ENCODE measurements at regions not wholly inside any gene's neighbourhood (a gene's known extent, or its start where the extent isn't known, plus 50 kb on each side); places are given as distances from the start of the nearest gene placed in this dataset.
"Not testable (repeated sequence)": the region's sequence is repeated elsewhere in the genome, so short reads cannot be mapped to it uniquely, and the experiment has no call there.

DNA sequence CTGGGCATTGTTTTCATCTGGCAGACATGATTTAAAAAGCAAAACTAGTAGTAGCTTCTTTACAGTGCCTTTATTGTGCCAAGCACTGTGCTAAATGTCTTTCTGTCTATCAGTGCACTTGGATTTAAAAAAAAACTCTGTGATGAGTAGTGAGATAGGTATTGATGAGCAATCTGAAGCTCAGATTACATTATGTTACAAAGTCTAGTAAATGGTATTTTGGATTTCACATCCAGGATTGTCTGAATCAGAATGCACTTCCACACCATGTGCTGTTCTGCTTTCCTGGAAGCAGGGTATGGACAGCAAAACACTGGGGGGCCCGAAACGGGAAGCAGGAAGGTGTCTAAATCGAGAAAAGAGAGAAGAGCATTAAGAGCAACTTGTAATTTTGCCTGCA is 103.4 kb upstream of the CCN2 start:
- DNase-seq = no peak

DNA sequence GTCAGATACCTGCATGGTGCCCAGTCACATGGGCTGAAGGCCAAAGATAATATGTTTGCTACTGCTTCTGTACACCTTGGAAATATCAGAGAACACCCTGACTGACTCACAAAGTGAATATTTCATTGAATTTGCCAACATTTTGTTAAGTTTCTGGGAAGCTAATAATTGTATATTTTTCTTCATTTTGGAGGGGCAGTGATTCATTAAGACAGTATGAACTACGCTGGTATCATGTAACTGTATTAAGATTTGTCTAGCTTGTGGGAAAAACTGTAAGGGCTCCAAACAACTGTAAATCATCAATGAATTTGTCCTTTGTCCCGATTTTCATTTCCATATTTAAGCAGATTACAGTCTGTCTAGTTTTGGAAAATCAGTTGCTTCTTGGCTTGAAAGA is 102.3 kb upstream of the CCN2 start:
- DNase-seq = no peak

DNA sequence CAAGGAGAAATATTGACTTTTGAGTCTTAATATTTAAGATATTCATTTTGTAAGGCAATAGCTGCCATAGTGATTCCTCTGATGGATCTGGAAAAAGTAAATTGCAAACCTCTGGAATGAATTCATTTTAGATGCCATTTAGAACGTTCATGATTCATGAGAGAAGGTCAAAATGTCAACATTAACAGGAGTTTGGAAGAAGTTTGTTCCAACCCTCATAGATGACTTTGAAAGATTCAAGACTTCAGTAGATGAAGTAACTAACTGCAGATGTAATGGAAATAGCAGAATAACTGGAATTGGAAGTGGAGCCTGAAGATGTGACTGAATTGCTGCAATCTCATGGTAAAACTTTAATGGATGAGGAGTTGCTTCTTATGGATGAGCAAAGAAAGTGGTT is 100.9 kb upstream of the CCN2 start:
- DNase-seq = no peak

DNA sequence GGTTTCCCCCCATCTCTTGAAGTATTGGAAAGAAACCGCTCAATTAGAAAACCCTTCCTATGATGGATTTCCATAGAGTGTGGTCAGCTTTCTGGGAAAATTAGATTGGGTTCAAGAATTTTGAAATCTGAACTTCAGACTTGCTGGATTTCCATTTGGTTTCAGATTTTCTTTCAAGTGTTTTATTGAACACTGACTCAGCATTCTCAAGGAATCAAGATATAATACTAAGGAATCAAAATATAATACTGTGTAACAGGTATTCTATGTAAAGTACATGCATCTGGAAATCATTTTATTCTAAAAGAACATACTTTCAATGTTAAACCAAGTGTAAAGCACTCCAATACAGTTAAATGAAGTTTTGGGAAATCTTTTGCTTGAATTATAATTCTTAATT is 94.7 kb upstream of the CCN2 start:
- DNase-seq = no peak

DNA sequence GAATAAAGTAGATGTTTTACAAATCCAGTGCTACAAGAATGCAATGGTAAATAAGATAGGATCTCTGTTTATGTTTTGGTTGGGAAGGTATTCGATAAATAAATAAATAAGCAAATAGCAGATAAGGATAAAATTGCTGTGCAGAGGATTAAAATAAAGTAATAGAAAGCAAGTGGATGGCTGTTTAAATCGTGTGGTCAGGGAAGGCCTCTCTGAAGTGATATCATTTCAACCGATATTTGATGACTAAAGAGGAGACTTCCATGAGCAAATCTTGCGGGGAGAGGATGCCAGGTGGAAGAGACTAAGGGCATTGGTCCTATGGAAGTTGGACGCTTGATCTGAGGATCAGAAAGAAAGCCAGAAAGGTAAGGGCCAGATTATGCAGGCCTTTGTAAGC is 92.0 kb upstream of the CCN2 start:
- DNase-seq = no peak

DNA sequence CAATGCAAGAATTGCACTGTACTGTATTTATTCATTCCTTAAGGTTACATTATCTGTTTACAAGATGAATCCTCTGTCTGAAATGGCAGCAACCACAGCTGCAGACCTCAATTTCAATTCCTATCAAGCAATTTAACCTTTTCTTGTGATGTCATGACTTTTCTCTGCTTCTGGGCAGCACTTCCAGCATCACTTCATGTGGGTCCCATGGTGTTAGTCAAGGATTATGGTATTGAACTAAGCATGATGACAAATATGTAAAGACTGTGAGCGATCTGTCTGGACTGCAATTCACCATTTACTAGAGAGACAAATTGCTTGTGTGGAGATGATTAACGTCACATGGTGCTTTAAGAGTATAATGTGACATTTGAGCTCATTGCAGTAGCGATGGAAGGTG is 90.5 kb upstream of the CCN2 start:
- DNase-seq = no peak

DNA sequence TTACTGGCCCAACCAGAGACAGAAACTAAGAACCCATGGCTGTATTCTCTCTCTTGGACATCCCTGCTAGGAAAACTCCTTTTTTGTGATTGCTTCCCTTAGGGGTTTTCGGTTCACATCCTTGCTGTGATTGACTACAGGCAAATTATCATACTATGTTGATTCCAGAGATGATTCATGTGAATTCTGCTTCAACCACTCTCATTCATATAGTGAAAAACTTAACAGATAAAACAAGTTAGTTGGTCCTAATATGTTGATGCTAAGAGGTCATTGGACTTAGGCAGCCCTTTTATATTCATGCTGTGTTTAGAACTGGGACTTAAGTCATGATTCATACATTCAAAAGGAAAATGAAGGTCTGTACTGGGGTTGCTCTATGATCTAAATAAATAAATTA is 76.9 kb upstream of the CCN2 start:
- no peak for DNase-seq

DNA sequence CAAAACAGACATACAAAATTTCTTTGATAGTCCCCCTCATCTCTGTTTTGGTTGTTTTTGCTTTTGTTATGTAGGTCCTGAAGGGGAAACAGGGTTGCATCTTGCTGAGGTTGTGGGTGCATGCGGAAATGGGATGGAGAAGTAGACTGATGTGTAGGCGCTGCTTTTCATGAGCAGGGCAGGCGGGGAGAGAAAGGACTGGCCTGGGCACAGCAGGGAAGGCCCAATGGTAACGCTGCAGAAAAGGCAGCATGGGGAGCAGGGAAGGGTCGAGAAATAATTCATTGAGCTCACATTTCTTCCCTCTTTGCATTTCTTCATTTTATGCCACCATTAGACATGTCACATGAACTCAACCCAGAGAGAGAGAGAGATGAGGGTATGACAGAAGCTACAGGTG is 74.3 kb upstream of the CCN2 start:
- DNase-seq = no peak

DNA sequence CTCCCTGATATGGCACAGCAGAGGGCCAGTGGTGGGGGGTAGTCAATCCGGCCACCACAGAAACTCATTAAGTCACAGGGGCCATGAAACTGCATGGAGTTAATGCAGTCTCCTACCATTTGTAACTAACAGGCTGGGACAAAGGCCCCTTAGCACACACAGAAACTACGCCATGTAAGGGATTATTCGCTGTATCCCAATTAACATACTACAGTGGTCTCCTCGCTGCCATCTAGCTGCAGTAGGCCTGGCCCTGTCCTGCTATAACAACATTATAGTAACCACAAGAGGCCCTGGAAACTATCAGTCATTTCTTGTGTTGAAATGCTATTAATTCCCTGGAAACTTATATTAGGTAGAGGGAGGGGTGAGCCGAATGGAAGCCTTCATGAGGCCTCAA is 72.3 kb upstream of the CCN2 start:
- DNase-seq = no peak

DNA sequence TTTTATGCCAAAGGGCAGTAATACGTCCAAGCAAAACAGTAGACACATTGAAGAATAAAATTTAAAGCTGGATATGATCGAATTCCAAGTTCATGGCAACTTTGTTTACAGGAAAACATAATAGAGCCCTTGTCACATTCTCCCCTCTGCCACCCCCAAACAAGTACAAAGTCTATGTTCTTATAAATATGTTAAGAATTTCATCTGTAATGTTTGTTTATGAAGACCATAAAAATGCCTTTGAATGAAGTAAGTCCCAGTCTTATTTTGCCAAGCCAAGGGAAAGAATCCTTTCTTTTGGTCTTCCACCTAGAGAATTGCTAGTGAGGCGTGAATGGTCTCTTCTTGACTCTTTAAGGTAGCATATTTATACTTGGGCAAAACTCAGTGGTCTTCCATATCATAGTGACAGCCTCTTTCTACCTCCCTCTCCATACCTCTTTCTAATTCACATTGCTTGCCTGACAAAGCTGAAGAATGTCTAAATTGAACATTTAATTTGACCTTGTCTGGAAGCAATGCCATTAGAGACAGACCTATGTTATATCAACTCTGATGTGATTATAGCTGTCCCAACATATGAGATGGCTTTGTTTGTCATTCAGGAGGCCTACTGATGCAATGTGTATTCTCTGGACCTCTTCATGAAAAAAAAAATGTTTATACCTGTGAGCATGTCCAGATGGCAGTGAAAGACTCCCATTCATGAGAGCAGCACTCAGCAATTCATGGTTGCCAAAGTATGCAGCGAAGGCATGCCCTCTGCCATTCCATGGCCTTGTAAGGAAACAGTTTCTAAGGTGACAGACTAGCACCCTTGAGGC is 70.6 kb upstream of the CCN2 start:
- no peak for DNase-seq

DNA sequence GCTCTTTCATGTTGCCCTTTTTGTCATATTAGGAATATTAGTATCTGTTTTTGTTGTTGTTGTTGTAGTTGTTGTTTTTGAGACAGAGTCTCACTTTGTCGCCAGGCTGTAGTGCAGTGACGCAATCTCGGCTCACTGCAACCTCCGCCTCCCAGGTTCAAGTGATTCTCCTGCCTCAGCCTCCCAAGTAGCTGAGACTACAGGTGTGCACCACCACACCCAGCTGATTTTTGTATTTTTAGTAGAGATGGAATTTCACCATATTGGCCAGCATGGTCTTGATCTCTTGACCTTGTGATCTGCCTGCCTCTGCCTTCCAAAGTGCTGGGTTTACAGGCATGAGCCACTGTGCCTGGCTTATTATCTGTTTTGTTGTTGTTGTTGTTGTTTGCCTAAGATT is 69.7 kb upstream of the CCN2 start:
- not testable (repeated sequence) for DNase-seq

DNA sequence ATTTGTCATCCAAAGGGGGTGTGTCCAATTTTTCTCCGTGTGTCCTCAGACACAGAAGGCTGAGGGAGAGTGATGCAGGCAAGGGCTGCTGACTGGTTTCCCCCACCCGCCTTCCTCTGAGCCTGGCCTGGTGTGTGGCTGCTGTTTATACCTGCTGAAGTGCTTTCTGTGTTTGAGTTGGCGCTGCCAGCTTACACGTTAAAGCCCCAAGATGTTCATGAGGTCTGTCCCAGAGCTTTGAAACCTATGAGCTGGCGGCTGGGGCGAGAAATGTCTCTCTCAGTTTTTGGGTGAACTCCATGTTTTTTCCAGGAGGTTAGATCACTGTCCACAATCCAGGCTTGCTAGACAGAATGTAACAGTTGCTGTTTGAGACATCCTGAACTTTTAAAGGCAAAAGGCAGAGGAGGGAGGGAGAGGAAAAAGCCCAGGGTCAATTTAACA is 69.0 kb upstream of the CCN2 start:
- peak in 3 of 51 donors; percentile 0 to 7 (median 6) for DNase-seq

DNA sequence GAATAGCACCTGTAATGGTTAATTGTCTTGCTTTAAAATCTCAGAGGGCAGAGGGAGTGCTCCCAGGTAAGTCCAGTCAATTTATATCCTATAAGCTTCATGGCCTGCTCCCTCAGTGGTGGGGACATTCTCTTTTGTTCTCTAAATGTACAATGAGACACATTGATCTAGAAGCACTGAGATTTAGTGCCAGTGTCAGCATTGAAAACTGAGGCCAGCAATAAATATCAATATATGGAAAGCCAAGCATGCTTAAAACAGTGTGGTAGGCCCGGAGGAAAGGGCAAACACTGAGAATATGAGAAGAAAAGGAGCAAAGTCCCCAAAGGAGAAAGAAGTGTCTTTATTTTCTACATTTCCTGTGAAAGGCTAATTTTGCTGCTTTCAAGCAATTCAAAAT is 68.4 kb upstream of the CCN2 start:
- no peak for DNase-seq

DNA sequence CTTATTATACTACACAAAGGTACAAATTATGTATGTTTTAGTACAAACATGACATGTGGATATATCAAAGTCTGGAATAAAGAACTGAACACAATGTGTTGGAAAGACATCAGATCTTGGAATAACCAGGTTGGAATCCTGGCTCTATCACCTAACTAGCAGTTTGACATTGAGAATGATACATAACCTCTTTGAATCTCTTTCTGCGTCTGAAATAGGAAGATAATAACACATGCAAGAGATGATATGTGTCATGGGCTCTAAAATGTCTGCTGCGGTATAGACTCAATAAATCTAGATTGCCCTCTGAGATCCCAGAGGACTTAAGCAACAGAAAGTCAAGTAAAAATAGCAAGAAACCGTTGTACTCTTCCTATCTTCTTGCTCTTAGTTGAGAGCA is 66.8 kb upstream of the CCN2 start:
- DNase-seq = no peak

DNA sequence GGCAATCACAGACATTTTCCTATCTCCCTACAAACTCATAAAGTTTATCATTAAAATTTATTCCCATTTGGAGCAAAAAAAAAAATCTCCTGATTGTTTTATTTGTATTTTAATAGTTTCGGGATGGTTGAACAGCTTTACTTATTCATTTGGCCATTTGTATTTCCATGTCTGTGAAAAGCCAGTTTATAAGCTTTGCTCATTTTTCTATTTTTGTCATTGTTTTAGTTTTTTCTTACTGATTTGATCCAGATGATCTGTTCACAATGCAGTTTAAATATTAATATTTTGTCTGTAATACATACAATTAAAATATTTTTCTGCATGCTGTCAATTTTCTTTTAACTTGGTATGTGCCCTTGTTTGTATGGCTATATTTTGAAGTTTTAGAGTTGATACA is 65.2 kb upstream of the CCN2 start:
- DNase-seq = no peak

DNA sequence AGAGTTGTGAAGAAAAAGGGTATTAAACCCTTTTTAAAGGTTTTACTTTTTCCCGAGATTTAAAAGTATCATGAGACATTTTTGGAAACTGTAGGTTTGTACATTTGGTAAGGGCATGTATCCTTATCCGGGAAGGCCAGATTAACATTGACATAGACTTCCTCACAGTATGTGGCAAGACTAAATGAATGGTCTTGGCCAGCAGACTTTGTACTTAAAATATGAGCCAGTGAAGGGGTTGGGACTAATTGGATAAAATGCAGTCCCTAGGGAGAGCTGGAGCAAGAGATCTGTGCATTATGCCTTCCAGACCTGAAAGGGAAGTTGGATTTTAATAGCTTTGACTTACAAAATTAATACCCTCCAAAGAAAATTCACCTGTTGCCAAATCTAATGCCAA is 60.4 kb upstream of the CCN2 start:
- DNase-seq = no peak

DNA sequence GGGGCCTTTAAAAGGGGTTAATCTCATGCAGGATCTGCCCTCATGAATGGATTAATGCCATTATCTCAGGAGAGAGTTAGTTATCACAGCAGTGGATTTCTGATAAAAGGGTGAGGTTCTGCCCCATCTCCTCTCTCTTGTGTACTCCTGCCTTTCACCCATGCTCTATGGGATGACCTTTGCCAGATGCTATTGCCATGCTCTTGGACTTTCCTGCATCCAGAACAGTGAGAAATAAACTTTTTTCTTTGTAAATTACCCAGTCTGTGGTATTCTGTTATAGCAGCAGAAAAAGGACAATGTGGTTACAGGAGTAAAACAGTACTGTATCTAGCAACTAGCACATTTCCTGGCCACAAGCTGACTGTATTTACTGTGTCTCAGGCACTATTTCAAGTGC is 58.0 kb upstream of the CCN2 start:
- no peak for DNase-seq

DNA sequence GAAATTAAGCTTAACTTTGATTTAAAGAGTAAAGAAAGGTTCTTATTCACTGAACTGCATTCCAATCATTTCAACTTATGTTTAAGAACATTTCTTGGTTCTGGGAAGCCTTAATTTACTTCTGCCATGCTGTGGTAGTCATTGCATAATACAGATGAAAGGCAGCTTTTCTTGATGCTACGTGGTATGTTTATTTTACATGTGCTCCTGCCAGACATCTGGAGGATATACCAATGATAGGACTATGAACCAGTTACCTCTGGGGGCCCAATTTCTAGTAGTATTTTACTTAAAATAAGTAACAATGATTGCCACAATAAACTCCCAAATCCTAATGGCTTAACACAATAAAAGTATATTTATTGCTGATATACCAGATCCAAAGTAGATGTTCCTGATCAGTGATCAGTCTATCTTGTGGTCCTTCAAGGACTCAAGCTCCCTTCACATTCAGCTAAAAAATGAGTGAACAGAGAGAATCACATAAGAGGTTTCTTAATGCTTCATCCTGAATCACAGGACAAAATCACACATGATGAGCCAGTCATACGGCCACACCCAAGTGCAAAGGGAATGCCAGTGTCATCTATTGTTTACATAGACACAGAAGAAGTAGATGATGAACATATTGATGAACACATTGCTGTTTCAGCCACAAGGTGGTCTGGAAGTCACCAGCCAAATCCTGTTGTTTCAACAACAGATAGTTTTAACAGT is 56.5 kb upstream of the CCN2 start:
- no peak for DNase-seq

DNA sequence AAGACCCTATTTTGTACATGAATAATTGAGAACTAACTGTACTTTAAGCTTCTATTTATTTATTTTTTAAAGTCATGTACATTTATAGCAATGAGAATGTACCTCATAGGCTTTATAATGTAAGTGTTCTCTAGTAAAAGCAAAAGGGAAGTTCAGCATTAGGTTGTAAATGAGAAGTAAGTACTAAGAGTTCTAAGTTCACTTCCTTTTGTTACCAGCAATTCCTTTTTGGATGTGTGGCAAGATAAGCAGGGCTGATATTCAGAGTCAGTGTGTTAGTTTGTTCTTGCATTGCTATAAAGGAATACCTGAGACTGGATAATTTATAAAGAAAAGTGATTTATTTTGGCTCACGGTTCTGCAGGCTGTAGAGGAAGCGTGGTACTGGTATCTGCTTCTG is 54.0 kb upstream of the CCN2 start:
- no peak for DNase-seq

DNA sequence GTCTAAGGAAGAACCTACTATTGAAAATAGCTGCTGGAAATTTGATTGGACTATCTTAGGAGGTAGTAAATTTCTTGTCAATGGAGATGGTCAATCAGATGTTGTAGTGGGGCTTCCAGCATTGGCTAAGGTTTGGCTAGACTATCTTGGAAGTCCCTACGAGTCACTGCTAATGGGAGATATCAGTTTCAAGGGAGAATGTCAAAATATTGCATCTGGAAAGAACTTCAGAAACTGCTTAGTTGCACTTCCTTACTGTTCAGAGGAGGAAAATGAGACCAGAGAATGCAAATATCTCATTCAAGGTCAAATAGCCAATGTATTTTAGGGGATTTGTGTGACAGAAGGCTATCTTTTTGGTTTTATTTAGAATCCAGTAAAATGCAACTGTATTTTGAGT is 53.5 kb upstream of the CCN2 start:
- no peak for DNase-seq

DNA sequence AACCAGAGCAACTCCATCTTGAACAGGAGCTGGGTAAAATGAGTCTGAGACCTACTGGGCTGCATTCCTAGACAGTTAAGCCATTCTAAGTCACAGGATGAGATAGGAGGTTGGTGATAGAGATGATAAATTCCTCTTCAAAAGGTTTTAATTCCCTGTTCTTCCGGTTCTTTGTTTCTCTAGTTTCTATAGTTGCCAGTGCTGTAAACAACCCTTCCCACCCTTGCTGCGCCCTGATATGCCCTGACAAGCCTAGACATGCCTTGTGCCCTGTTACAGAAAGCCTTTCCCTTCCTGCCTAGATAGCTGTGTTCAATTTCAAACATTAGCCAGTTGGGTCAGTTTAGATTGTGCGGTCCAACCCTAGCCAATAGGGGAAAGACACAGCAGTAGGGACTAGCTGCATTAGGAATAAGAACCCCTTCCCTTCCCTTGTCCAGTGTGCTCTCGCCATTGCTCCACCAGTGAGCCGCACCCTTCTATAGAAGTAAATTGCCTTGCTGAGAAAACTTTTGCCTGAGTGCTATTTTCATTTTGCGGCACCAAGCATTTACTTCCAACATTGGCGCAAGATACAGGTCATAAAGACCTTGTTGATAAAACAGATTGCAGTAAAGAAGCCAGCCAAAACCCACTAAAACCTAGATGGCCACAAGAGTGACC is 52.5 kb upstream of the CCN2 start:
- no peak for DNase-seq
